ENCODE measurements at regions not wholly inside any gene's neighbourhood (a gene's known extent, or its start where the extent isn't known, plus 50 kb on each side); places are given as distances from the start of the nearest gene placed in this dataset.

- H3K4me3 ChIP-seq (replicated peaks in 1 of 2; ENCODE audit: low read depth in 1 of 2, low read length in 2 of 2) = no peak overlapping the region
- H3K27ac ChIP-seq (ENCODE audit: low read depth, low read length) = no peak overlapping the region
- H3K4me2 ChIP-seq (ENCODE audit: low read length) = no peak overlapping the region
- intact Hi-C loops (cut with micrococcal nuclease) = no loop called here
- no peak for ATAC-seq
- H3K9me3 ChIP-seq (ENCODE audit: control insufficient read depth in 1 of 2, insufficient read depth in 1 of 2, low read depth in 1 of 2, low read length in 2 of 2) = no peaks in the 10 kb centered on the region
- H3K27me3 ChIP-seq (ENCODE audit: insufficient read depth, low read length) = no peaks in the 10 kb centered on the region
- no TSS peak for BruUV-seq (replicated peaks)
- no peaks in the 10 kb centered on the region for H4K20me1 ChIP-seq (ENCODE audit: insufficient read depth)
- ChIA-PET CTCF (no interaction called here), POLR2A (no interaction called here), RAD21 (ENCODE audit: low non-redundant PET in 1 of 2, low total read pairs in 2 of 2, uncharacterized antibody in 2 of 2, unreplicated experiment in 2 of 2) (no interaction called here)
- H3K9me2 ChIP-seq (ENCODE audit: insufficient read depth) = no peaks in the 10 kb centered on the region
- no peaks in the 10 kb centered on the region for H3K4me1 ChIP-seq (ENCODE audit: control insufficient read depth in 1 of 2, insufficient read depth in 2 of 2, low read length in 2 of 2)
- no peaks in the 10 kb centered on the region for H3K79me2 ChIP-seq (ENCODE audit: insufficient read depth, low read length)
- H3K36me3 ChIP-seq (ENCODE audit: control insufficient read depth in 1 of 2, insufficient read depth in 2 of 2, low read length in 2 of 2) = no peaks in the 10 kb centered on the region
- H2AFZ ChIP-seq (ENCODE audit: low read depth, low read length, poor library complexity, severe bottlenecking) = no peak overlapping the region
- TF ChIP-seq EGR1 (IDR thresholded peaks at IDR 0.05; ENCODE audit: low read depth) (no peak), ATF3 (IDR thresholded peaks at IDR 0.05) (no peak), ZNF274 (IDR thresholded peaks at IDR 0.05; ENCODE audit: low read depth, low read length) (no peak), RAD21 (IDR thresholded peaks at IDR 0.05; ENCODE audit: low read depth) (no peak), REST (IDR thresholded peaks at IDR 0.05; ENCODE audit: low read depth) (no peak), CBX3 (IDR thresholded peaks at IDR 0.05; ENCODE audit: low read depth) (no peak), SRF (IDR thresholded peaks at IDR 0.05; ENCODE audit: low read depth) (no peak), ZBTB33 (IDR thresholded peaks at IDR 0.05; ENCODE audit: extremely low read depth, insufficient replicate concordance, low read length) (no peak), POLR2AphosphoS5 (IDR thresholded peaks at IDR 0.05; ENCODE audit: low read depth, low read length) (no peak), JUND (IDR thresholded peaks at IDR 0.05) (no peak)
- no peak overlapping the region for H3K9ac ChIP-seq (ENCODE audit: low read length)
- DNase-seq (ENCODE audit: low read depth, low spot score) = no peak
Observed at GRCh38 chr1:184915463-184916090, 58.7 kb downstream of the NIBAN1 start.
